Caco-2 (cell line): ENCODE measurements at regions not wholly inside any gene's neighbourhood (a gene's known extent, or its start where the extent isn't known, plus 50 kb on each side); places are given as distances from the start of the nearest gene placed in this dataset.

Experiments
- BruUV-seq: library from RNA; stranded (reverse); fragments of 400-500 nt; replicated peaks from 2 replicates; lab custom pipeline; 2021; lab: Mats Ljungman, UMichigan
- CTCF ChIA-PET: fragments of 300-600 bp; sonication (Branson Sonifier 250); formaldehyde crosslinking; loops from one replicate; lab custom pipeline; 2022; ENCODE audit warnings: antibody characterized with exemption; lab: Charles Lee
- POLR2A ChIA-PET: fragments of 300-600 bp; sonication (Branson Sonifier 250); formaldehyde crosslinking; loops from one replicate; lab custom pipeline; 2022; ENCODE audit warnings: antibody characterized with exemption; lab: Charles Lee
- DNase-seq, 2 experiments: peaks; one replicate each; pipeline versions ENCODE4 v3.0.0 to v3.0.0-alpha.2; 2020 to 2022
- H3K27me3 ChIP-seq: replicated peaks from 2 replicates; pipeline ENCODE4 v1.6.0; 2011; ENCODE audit warnings: low read length; ENCODE audit not compliant: control insufficient read depth, insufficient read depth
- H3K36me3 ChIP-seq: 2 replicates; pipeline ENCODE4 v1.5.1; 2011; ENCODE audit warnings: low read length; ENCODE audit not compliant: control insufficient read depth, insufficient read depth
- H3K4me1 ChIP-seq: fragments of 250-450 bp; sonication (Bioruptor Pico); 2 replicates; pipeline ENCODE4 v1.5.1; 2020; ENCODE audit warnings: mild to moderate bottlenecking
- H3K4me3 ChIP-seq: 2 replicates; pipeline ENCODE4 v1.5.1; 2011; ENCODE audit warnings: low read depth, mild to moderate bottlenecking, control low read depth, low read length
- H3K9me3 ChIP-seq: fragments of 250-450 bp; sonication (Bioruptor Pico); 2 replicates; pipeline ENCODE4 v1.5.1; 2020; ENCODE audit warnings: mild to moderate bottlenecking, moderate library complexity
- H3K27ac Mint-ChIP-seq: one replicate; pipeline ENCODE4 v1.8.0; 2022; ENCODE audit warnings: mixed read lengths; ENCODE audit not compliant: unreplicated experiment
- H3K27me3 Mint-ChIP-seq: one replicate; pipeline ENCODE4 v1.8.0; 2022; ENCODE audit warnings: mixed read lengths; ENCODE audit not compliant: insufficient read depth, unreplicated experiment
- H3K36me3 Mint-ChIP-seq: one replicate; pipeline ENCODE4 v1.8.0; 2022; ENCODE audit warnings: mild to moderate bottlenecking, mixed read lengths; ENCODE audit not compliant: insufficient read depth, unreplicated experiment
- H3K4me1 Mint-ChIP-seq: one replicate; pipeline ENCODE4 v1.8.0; 2022; ENCODE audit warnings: low read depth, mixed read lengths; ENCODE audit not compliant: unreplicated experiment
- H3K4me3 Mint-ChIP-seq: one replicate; pipeline ENCODE4 v1.8.0; 2022; ENCODE audit warnings: mild to moderate bottlenecking, moderate library complexity, mixed read lengths; ENCODE audit not compliant: unreplicated experiment
- H3K9me3 Mint-ChIP-seq: one replicate; pipeline ENCODE4 v1.8.0; 2022; ENCODE audit warnings: mixed read lengths; ENCODE audit not compliant: unreplicated experiment
- CTCF ChIP-seq, 2 experiments: fragments of 200-600 bp in 1 of 2; IDR thresholded peaks; 1 replicate in 1 of 2; 2 replicates in 1 of 2; pipeline versions ENCODE4 v1.5.1 to v1.8.0; 2011 to 2022; ENCODE audit warnings: antibody characterized with exemption in 1 of 2, control low read depth in 1 of 2, inconsistent platforms in 1 of 2, low read depth in 1 of 2, low read length in 1 of 2, mild to moderate bottlenecking in 1 of 2, moderate library complexity in 1 of 2; ENCODE audit not compliant: insufficient read depth in 1 of 2, severe bottlenecking in 1 of 2, unreplicated experiment in 1 of 2
- intact Hi-C: fragments of 100-400 bp; cut with micrococcal nuclease; formaldehyde crosslinking; loops from one replicate; pipeline ENCODE4 v1.10.0; 2022; ENCODE audit not compliant: unreplicated experiment

GRCh38 chr16:73329358-73330286 lies 281.7 kb upstream of the ZFHX3 start:
- H3K4me1 Mint-ChIP-seq, result no peaks in the 10 kb centered on the region
- peak; percentile 30 to 48 for TF ChIP-seq CTCF (IDR thresholded peaks at IDR 0.05; ENCODE audit: insufficient read depth in 1 of 2, low read depth in 1 of 2, low read length in 1 of 2, severe bottlenecking in 1 of 2, unreplicated experiment in 1 of 2)
- peaks cover 16% of the 10 kb centered on the region for H3K4me1 ChIP-seq
- no peak overlapping the region for H3K4me3 ChIP-seq
- peak; percentile 43 to 64 for DNase-seq
- CTCF ChIA-PET, result interaction anchor here (0.5 to 1.2 kb wide), 4 partner anchors 153 to 1261 kb away, joined by 3 to 5 read pairs (median 4); no protein-coding TSS in a partner anchor
- H3K9me3 Mint-ChIP-seq, result no peaks in the 10 kb centered on the region
- intact Hi-C loops, result no loop called here
- H3K36me3 Mint-ChIP-seq, result no peaks in the 10 kb centered on the region
- H3K4me3 Mint-ChIP-seq, result no peak overlapping the region
- H3K27me3 ChIP-seq, result no peaks in the 10 kb centered on the region
- H3K27me3 Mint-ChIP-seq, result no peaks in the 10 kb centered on the region
- H3K9me3 ChIP-seq, result no peaks in the 10 kb centered on the region; the same call in 1 of the 2 replicates
- POLR2A ChIA-PET, result interaction anchor here (0.6 kb wide), 1 partner anchor 265 kb away, joined by 3 read pairs; no protein-coding TSS in a partner anchor
- no peak overlapping the region for H3K27ac Mint-ChIP-seq
- no peaks in the 10 kb centered on the region for H3K36me3 ChIP-seq
- no TSS peak for BruUV-seq

DNA sequence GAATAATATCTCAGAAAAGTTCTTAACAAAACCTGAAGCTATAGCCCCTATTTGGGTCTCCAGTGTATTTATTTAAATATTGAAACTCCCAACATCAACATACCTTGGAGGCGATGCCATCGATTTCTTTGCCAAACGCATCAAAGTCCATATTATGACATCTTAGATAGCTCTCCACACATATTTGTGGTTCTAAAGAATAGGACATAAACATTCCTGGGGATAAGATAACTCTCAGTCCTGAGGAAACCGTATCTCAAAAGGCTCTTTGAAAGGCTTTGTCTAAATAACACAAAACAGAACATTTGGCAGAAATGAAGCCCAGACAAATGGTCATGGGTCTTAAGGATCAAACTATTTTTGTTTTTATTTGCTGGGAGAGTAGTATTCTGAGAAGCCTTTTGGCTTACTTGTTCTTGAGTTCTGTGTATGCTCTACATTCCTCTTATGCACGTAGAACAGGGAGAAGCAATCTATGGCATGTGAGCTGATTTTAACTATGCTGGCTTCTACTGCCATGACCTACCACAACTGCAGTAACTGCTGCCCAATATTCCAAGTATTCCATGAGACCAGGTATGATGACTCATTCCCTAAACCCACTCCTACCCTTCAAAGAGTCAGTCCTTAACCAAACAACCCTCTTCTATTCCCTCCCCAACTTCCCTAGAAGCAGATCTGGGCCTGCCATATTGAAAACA lies 279.0 kb upstream of the ZFHX3 start:
- no peak overlapping the region for H3K4me3 ChIP-seq
- intact Hi-C loops, result no loop called here
- no peaks in the 10 kb centered on the region for H3K36me3 ChIP-seq
- no TSS peak for BruUV-seq
- Mint-ChIP-seq H3K27me3 (no peaks in the 10 kb centered on the region), H3K36me3 (no peaks in the 10 kb centered on the region), H3K4me3 (no peak overlapping the region), H3K4me1 (no peaks in the 10 kb centered on the region), H3K27ac (no peak overlapping the region), H3K9me3 (no peaks in the 10 kb centered on the region)
- ChIA-PET POLR2A (no interaction called here), CTCF (no interaction called here)
- no peaks in the 10 kb centered on the region; the same call in 1 of the 2 replicates for H3K9me3 ChIP-seq
- TF ChIP-seq CTCF (IDR thresholded peaks at IDR 0.05; ENCODE audit: insufficient read depth in 1 of 2, low read depth in 1 of 2, low read length in 1 of 2, severe bottlenecking in 1 of 2, unreplicated experiment in 1 of 2), result no peak
- DNase-seq, result peak in 1 of 2 experiments; percentile 28
- peaks cover 16% of the 10 kb centered on the region for H3K4me1 ChIP-seq
- H3K27me3 ChIP-seq, result no peaks in the 10 kb centered on the region

DNA sequence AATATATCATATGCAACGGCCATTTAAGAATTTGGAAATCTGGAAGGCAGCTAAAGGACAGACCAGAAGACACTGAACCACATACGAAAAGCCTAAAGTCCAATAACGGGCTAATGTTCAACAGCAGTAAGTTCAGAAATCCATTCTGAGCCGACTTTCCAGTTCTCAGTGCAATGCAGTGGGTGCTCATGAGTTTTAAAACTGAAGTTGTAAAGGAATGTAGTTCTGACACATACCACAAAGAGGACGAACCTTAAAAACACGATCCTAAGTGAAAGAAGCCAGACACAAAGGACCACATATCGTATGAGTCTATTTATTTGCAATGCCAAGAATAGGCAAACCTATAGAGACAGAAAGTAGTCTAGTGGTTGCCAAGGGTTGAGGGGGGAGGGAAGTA lies 278.3 kb upstream of the ZFHX3 start:
- intact Hi-C loops, result no loop called here
- H3K27me3 ChIP-seq, result no peaks in the 10 kb centered on the region
- no peak overlapping the region for H3K27ac Mint-ChIP-seq
- H3K4me3 Mint-ChIP-seq, result no peak overlapping the region
- no peak for TF ChIP-seq CTCF (IDR thresholded peaks at IDR 0.05; ENCODE audit: insufficient read depth in 1 of 2, low read depth in 1 of 2, low read length in 1 of 2, severe bottlenecking in 1 of 2, unreplicated experiment in 1 of 2)
- no peaks in the 10 kb centered on the region for H3K9me3 Mint-ChIP-seq
- H3K4me3 ChIP-seq, result no peak overlapping the region
- no peaks in the 10 kb centered on the region for H3K36me3 Mint-ChIP-seq
- H3K9me3 ChIP-seq, result no peaks in the 10 kb centered on the region; the same call in 1 of the 2 replicates
- peaks cover 16% of the 10 kb centered on the region for H3K4me1 ChIP-seq
- H3K36me3 ChIP-seq, result no peaks in the 10 kb centered on the region
- DNase-seq, result no peak
- no peaks in the 10 kb centered on the region for H3K27me3 Mint-ChIP-seq
- BruUV-seq, result no TSS peak
- ChIA-PET CTCF (no interaction called here), POLR2A (no interaction called here)
- no peaks in the 10 kb centered on the region for H3K4me1 Mint-ChIP-seq
